ENCODE measurements at regions not wholly inside any gene's neighbourhood (a gene's known extent, or its start where the extent isn't known, plus 50 kb on each side); places are given as distances from the start of the nearest gene placed in this dataset.

DNA sequence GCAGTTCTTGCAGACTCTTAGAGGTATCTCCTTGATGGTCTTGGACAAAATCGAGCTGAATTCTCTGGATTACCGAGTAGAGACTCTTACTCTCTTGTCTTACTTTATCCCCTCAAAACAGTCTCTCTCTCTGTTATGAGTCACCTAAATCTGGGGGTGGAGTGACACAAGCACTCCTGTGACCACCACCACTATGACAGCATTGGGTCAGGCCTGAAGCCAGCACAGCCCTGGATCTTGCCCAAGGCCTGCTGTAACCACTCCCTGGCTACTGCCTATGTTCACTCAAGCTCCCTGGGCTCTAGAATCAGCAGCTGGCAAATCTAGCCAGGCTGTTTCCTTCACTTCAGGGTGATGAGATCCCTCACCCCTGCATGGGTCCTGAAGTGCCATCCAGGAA, 662.5 kb downstream of the LUZP2 start:
- H3K9me3 Mint-ChIP-seq = peaks cover 37% of the 10 kb centered on the region
- no peaks in the 10 kb centered on the region for H3K36me3 Mint-ChIP-seq
- H3K4me1 Mint-ChIP-seq = no peaks in the 10 kb centered on the region
- ChIA-PET POLR2A (no interaction called here), CTCF (no interaction called here)
- H3K27ac Mint-ChIP-seq = no peak overlapping the region
- ATAC-seq = no peak
- TF ChIP-seq CREM (CRISPR knock-in tag; IDR thresholded peaks at IDR 0.05) (no peak), E2F1 (CRISPR knock-in tag; IDR thresholded peaks at IDR 0.05) (no peak)
- DNase-seq (ENCODE audit: low spot score) = no peak
- H3K4me3 Mint-ChIP-seq = no peak overlapping the region
- H3K27me3 Mint-ChIP-seq (ENCODE audit: low read depth) = no peaks in the 10 kb centered on the region

- no peak overlapping the region for H3K27ac Mint-ChIP-seq
These were observed 666.6 kb downstream of the LUZP2 start for GRCh38 chr11:25163421-25163820.

More at GRCh38 chr11:25163421-25163820, 666.6 kb downstream of the LUZP2 start:
- TF ChIP-seq TP53 (CRISPR knock-in tag; IDR thresholded peaks at IDR 0.05) (no peak), FOXP1 (CRISPR knock-in tag; IDR thresholded peaks at IDR 0.05; ENCODE audit: borderline replicate concordance) (no peak), FOXK1 (CRISPR knock-in tag; IDR thresholded peaks at IDR 0.05) (no peak), GTF2I (CRISPR knock-in tag; conservative IDR thresholded peaks at IDR 0.05) (no peak), ZNF263 (CRISPR knock-in tag; IDR thresholded peaks at IDR 0.05; ENCODE audit: low read depth) (no peak), NFE2L1 (CRISPR knock-in tag; IDR thresholded peaks at IDR 0.05) (no peak), MAX (CRISPR knock-in tag; IDR thresholded peaks at IDR 0.05) (no peak), FOXJ3 (CRISPR knock-in tag; IDR thresholded peaks at IDR 0.05; ENCODE audit: borderline replicate concordance) (no peak), STAT6 (CRISPR knock-in tag; conservative IDR thresholded peaks at IDR 0.05; ENCODE audit: low read depth) (no peak), HMGA2 (CRISPR knock-in tag; IDR thresholded peaks at IDR 0.05) (no peak), ZMAT4 (CRISPR knock-in tag; IDR thresholded peaks at IDR 0.05) (no peak), MYBL2 (CRISPR knock-in tag; IDR thresholded peaks at IDR 0.05) (no peak), MXD4 (CRISPR knock-in tag; IDR thresholded peaks at IDR 0.05; ENCODE audit: borderline replicate concordance) (no peak), TEAD4 (CRISPR knock-in tag; IDR thresholded peaks at IDR 0.05) (no peak)
- TF ChIP-seq, protein P1, sequence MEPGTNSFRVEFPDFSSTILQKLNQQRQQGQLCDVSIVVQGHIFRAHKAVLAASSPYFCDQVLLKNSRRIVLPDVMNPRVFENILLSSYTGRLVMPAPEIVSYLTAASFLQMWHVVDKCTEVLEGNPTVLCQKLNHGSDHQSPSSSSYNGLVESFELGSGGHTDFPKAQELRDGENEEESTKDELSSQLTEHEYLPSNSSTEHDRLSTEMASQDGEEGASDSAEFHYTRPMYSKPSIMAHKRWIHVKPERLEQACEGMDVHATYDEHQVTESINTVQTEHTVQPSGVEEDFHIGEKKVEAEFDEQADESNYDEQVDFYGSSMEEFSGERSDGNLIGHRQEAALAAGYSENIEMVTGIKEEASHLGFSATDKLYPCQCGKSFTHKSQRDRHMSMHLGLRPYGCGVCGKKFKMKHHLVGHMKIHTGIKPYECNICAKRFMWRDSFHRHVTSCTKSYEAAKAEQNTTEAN (CRISPR knock-in tag; IDR thresholded peaks at IDR 0.05) = no peak
- TF ChIP-seq, protein P2, sequence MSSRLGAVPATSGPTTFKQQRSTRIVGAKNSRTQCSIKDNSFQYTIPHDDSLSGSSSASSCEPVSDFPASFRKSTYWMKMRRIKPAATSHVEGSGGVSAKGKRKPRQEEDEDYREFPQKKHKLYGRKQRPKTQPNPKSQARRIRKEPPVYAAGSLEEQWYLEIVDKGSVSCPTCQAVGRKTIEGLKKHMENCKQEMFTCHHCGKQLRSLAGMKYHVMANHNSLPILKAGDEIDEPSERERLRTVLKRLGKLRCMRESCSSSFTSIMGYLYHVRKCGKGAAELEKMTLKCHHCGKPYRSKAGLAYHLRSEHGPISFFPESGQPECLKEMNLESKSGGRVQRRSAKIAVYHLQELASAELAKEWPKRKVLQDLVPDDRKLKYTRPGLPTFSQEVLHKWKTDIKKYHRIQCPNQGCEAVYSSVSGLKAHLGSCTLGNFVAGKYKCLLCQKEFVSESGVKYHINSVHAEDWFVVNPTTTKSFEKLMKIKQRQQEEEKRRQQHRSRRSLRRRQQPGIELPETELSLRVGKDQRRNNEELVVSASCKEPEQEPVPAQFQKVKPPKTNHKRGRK (CRISPR knock-in tag; IDR thresholded peaks at IDR 0.05; ENCODE audit: borderline replicate concordance) = no peak
- Mint-ChIP-seq H3K4me3 (no peak overlapping the region), H3K4me1 (no peaks in the 10 kb centered on the region), H3K36me3 (peaks cover 11% of the 10 kb centered on the region), H3K9me3 (peaks cover 29% of the 10 kb centered on the region), H3K27me3 (ENCODE audit: low read depth) (no peaks in the 10 kb centered on the region)
- DNase-seq (ENCODE audit: low spot score) = no peak
- ChIA-PET CTCF (no interaction called here), POLR2A (no interaction called here)
- no peak for ATAC-seq
